Peyer's patch (tissue), 4 donors: ENCODE measurements at regions not wholly inside any gene's neighbourhood (a gene's known extent, or its start where the extent isn't known, plus 50 kb on each side); places are given as distances from the start of the nearest gene placed in this dataset.

Experiments used
- POLR2A ChIP-seq, 2 donors: fragments of 450-650 bp; IDR thresholded peaks; one replicate each; pipeline ENCODE4 v1.5.1; 2017; ENCODE audit warnings: antibody characterized with exemption in 2 of 2, mild to moderate bottlenecking in 2 of 2, moderate library complexity in 2 of 2
- TF ChIP-seq, protein P1 (sequence below), 6 experiments: fragments of 450-650 bp in 4 of 6; fragments of 200-600 bp in 2 of 6; sonication (generic) in 1 of 6; IDR thresholded peaks; one replicate each; pipeline ENCODE4 v1.5.1; 2017 to 2019; ENCODE audit warnings: antibody characterized with exemption in 6 of 6, mild to moderate bottlenecking in 3 of 6, moderate library complexity in 1 of 6

DNA sequence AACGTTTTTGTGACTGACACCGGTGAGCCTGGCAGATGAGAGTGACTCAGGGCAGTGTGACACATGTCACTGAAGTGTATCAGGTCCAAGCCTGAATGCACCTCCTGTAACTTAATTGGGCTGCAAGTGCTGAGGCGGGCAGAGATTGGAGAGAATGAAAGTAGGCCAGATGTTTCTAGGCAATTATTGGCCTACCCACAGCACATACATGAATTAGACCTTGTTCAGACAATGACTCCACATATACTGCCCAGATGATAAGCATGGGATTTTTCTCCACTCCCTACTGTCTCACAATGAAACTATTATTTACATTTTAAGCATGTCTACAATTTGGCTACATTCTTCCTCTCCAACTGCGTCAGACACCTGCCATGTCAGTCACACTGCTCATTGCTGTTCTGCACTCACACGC is 187.3 kb upstream of the ZNF385D start:
- TF ChIP-seq, protein P1, sequence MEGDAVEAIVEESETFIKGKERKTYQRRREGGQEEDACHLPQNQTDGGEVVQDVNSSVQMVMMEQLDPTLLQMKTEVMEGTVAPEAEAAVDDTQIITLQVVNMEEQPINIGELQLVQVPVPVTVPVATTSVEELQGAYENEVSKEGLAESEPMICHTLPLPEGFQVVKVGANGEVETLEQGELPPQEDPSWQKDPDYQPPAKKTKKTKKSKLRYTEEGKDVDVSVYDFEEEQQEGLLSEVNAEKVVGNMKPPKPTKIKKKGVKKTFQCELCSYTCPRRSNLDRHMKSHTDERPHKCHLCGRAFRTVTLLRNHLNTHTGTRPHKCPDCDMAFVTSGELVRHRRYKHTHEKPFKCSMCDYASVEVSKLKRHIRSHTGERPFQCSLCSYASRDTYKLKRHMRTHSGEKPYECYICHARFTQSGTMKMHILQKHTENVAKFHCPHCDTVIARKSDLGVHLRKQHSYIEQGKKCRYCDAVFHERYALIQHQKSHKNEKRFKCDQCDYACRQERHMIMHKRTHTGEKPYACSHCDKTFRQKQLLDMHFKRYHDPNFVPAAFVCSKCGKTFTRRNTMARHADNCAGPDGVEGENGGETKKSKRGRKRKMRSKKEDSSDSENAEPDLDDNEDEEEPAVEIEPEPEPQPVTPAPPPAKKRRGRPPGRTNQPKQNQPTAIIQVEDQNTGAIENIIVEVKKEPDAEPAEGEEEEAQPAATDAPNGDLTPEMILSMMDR (IDR thresholded peaks at IDR 0.05): no peak
- TF ChIP-seq POLR2A (IDR thresholded peaks at IDR 0.05): no peak
